OCI-LY1 (cell line): ENCODE measurements at regions not wholly inside any gene's neighbourhood (a gene's known extent, or its start where the extent isn't known, plus 50 kb on each side); places are given as distances from the start of the nearest gene placed in this dataset.

Experiments
- CTCF ChIP-seq: fragments of 200-600 bp; sonication (generic), shearing (Covaris generic); IDR thresholded peaks from 2 replicates; pipeline ENCODE4 v1.5.1; 2017; ENCODE audit warnings: mild to moderate bottlenecking, antibody characterized with exemption, low read length, moderate library complexity, mixed read lengths
- EZH2 ChIP-seq: fragments of 200-600 bp; sonication (generic), shearing (Covaris generic); IDR thresholded peaks from 2 replicates; pipeline ENCODE4 v1.8.0; 2017; ENCODE audit warnings: borderline replicate concordance, mixed run types, mild to moderate bottlenecking, antibody characterized with exemption, low read length, moderate library complexity, mixed read lengths

DNA sequence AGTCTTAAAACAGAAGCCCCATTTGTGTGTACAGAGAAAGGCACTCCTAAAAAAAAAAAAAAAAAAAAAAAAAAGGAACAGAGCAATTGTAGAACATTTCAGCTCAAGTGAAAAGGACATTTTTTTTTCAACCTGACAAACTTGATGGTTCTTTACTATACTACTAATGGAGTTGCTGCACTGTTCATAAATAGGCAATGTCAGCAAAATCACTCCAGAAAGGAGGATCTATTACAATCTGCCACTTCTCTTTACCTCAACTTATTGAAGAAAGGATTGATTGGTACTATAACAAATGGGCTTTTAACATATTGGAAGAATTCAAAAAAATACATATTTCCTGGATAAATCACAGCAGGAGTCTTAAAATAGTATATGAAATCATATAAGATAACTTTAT lies 1517.7 kb downstream of the SLITRK1 start:
- TF ChIP-seq CTCF (no peak), EZH2 (no peak)
